Upper lobe of left lung (tissue), 6 donors: ENCODE measurements at regions not wholly inside any gene's neighbourhood (a gene's known extent, or its start where the extent isn't known, plus 50 kb on each side); places are given as distances from the start of the nearest gene placed in this dataset.

Experiments used
- ATAC-seq, 2 donors: fragments of 200-7000 bp; cut with Tn5 transposase; one replicate each; pipeline ENCODE4 v1.9.1; 2022; ENCODE audit warnings: mild to moderate bottlenecking in 2 of 2, moderate library complexity in 2 of 2; ENCODE audit not compliant: low FRiP score in 2 of 2
- DNase-seq, 2 donors: peaks; one replicate each; pipeline ENCODE4 v3.0.0-alpha.2; 2019 to 2020
- H3K27ac ChIP-seq, 4 donors: fragments of 200-600 bp; sonication (generic); one replicate each; pipeline ENCODE4 v1.5.1; 2016 to 2019
- H3K27me3 ChIP-seq, 4 donors: fragments of 200-600 bp; sonication (generic); one replicate each; pipeline ENCODE4 v1.5.1; 2017 to 2019
- H3K36me3 ChIP-seq, 4 donors: fragments of 200-600 bp; sonication (generic); one replicate each; pipeline ENCODE4 v1.5.1; 2016 to 2019
- H3K4me1 ChIP-seq, 4 donors: fragments of 200-600 bp; sonication (generic); one replicate each; pipeline ENCODE4 v1.5.1; 2018 to 2019
- H3K4me3 ChIP-seq, 4 donors: fragments of 200-600 bp; sonication (generic); one replicate each; pipeline ENCODE4 v1.5.1; 2017 to 2019; ENCODE audit warnings: mild to moderate bottlenecking in 2 of 4, moderate library complexity in 1 of 4
- H3K9me3 ChIP-seq, 4 donors: fragments of 200-600 bp; sonication (generic); one replicate each; pipeline ENCODE4 v1.5.1; 2018 to 2019
- EP300 ChIP-seq, 4 donors: sonication (generic); formaldehyde crosslinking; IDR thresholded peaks; one replicate each; pipeline ENCODE4 v1.5.1; 2017; ENCODE audit warnings: antibody characterized with exemption in 4 of 4, control low read depth in 2 of 4
- POLR2A ChIP-seq, 4 donors: fragments of 450-650 bp; IDR thresholded peaks; one replicate each; pipeline ENCODE4 v1.5.1; 2016 to 2017; ENCODE audit warnings: antibody characterized with exemption in 4 of 4, mild to moderate bottlenecking in 2 of 4
- POLR2AphosphoS5 ChIP-seq, 2 donors: sonication (generic); formaldehyde crosslinking; IDR thresholded peaks; one replicate each; pipeline ENCODE4 v1.5.1; 2017; ENCODE audit warnings: antibody characterized with exemption in 2 of 2
- WGBS, 2 donors: methylation state at CpG; one replicate each; pipeline ENCODE4 v1.1.5; 2017 to 2018; 5-methylcytosine and 5-hydroxymethylcytosine counted together
- TF ChIP-seq, protein P1 (sequence below), 6 experiments: fragments of 450-650 bp in 4 of 6; fragments of 200-600 bp in 2 of 6; sonication (generic) in 2 of 6; IDR thresholded peaks; one replicate each; pipeline ENCODE4 v1.5.1; 2016 to 2019; ENCODE audit warnings: antibody characterized with exemption in 6 of 6
- donor health status: DM: no; HTN: no; CAD: no; lungs with moderate emphysema.
- donor health status: DM: no; HTN: yes; CAD: no; lungs with severe emphysema.

DNA sequence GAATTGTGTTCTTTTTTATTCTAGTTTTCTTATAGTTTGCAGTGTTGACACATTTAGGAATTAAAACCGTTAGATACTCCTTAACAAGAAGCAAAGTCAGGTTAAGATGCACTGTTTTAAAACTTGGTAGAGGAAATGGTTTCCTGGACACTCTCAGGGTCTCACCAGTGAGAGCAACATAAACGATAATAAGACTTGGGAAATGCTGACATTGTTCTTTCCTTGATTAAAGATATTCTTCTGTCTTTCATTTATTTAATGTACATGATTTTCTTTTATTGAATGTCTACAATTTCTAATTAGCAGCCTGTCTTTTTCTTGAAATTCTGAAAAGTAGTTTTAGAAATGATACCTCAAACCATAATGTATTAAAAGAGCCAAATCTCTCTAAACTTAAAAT, 707.9 kb upstream of the CHD1 start:
- Histone ChIP-seq H3K4me1 (no peaks in the 10 kb centered on the region), H3K36me3 (no peaks in the 10 kb centered on the region), H3K27ac (no peak overlapping the region), H3K4me3 (no peak overlapping the region), H3K9me3 (no peaks in the 10 kb centered on the region), H3K27me3 (no peaks in the 10 kb centered on the region)
- WGBS, 2 donors: 57 to 62% methylated on average over 2 of the region's 2 CpGs
- no peak for ATAC-seq
- DNase-seq: no peak
- no peak for TF ChIP-seq POLR2AphosphoS5 (IDR thresholded peaks at IDR 0.05)
- TF ChIP-seq, protein P1, sequence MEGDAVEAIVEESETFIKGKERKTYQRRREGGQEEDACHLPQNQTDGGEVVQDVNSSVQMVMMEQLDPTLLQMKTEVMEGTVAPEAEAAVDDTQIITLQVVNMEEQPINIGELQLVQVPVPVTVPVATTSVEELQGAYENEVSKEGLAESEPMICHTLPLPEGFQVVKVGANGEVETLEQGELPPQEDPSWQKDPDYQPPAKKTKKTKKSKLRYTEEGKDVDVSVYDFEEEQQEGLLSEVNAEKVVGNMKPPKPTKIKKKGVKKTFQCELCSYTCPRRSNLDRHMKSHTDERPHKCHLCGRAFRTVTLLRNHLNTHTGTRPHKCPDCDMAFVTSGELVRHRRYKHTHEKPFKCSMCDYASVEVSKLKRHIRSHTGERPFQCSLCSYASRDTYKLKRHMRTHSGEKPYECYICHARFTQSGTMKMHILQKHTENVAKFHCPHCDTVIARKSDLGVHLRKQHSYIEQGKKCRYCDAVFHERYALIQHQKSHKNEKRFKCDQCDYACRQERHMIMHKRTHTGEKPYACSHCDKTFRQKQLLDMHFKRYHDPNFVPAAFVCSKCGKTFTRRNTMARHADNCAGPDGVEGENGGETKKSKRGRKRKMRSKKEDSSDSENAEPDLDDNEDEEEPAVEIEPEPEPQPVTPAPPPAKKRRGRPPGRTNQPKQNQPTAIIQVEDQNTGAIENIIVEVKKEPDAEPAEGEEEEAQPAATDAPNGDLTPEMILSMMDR (IDR thresholded peaks at IDR 0.05): no peak
- no peak for TF ChIP-seq EP300 (IDR thresholded peaks at IDR 0.05)
- TF ChIP-seq POLR2A (IDR thresholded peaks at IDR 0.05): no peak

DNA sequence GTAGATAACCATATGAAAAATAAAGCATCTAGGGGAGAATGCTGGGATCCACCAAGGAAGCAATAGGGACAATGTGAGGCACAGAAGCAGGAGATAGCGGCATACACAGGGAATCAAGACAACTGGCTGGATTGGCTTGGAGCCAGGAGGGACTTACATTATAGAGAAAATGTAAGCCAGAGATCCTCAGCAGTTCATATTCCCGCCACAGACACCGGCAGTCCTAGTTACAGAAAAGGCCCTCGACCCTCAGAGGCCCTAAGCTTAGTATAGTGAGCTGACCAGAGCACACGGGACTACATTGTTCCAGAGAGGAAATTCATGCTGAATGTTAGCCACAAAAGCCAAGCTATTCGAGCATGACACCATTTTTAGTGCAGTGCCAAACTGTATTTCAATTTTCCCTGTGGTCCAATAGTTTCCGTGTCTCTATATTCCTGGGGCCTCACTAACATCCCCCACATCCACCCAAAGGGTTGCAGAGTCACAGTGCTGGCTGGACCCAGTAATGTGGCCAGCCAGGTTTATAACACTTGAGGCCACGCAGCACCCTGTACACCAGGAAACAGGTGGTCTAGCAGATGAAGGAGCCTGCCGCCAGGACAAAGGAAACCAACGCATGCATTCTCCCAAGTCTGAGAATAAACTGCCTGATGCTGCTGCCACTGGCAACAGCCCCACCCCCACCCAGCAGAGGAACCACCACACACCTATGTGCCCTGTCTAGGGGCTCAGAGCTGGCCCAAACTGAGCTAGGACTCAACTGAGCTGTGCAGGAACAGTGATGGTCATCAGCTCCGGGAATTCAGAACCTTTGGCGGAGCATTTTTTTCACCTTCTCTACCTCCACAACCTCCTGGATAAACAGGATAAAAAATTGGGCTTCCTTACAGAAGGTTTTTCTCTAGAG, 693.2 kb upstream of the CHD1 start:
- no peak overlapping the region for H3K27ac ChIP-seq
- no peak overlapping the region for H3K4me3 ChIP-seq
- WGBS, 2 donors: 64 to 69% methylated on average over 11 to 12 of the region's 12 CpGs
- peak in 1 of 2 donors; percentile 49 for ATAC-seq
- no peaks in the 10 kb centered on the region for H3K9me3 ChIP-seq
- no peaks in the 10 kb centered on the region for H3K27me3 ChIP-seq
- no peaks in the 10 kb centered on the region for H3K4me1 ChIP-seq
- H3K36me3 ChIP-seq: no peaks in the 10 kb centered on the region
- no peak for DNase-seq
- TF ChIP-seq, protein P1 (IDR thresholded peaks at IDR 0.05): no peak
- TF ChIP-seq POLR2A (IDR thresholded peaks at IDR 0.05) (no peak), POLR2AphosphoS5 (IDR thresholded peaks at IDR 0.05) (no peak), EP300 (IDR thresholded peaks at IDR 0.05) (no peak)

DNA sequence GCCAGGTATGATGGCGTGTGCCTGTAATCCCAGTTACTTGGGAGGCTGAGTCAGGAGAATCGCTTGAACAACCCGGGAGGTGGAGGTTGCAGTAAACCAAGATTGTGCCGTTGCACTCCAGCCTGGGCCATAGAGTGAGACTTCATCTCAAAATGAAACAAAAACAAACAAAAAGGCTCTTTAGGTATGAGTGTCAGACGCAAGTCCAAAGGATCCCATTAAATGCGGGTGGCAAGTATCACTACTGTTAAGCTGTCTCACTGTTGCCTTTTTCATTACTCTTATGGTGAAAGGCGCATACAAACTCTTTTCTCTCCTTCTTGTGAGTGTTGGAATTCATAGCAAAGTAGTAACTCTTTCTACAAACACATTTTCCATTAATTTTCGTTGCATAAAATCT, 688.5 kb upstream of the CHD1 start:
- no peak overlapping the region for H3K4me3 ChIP-seq

DNA sequence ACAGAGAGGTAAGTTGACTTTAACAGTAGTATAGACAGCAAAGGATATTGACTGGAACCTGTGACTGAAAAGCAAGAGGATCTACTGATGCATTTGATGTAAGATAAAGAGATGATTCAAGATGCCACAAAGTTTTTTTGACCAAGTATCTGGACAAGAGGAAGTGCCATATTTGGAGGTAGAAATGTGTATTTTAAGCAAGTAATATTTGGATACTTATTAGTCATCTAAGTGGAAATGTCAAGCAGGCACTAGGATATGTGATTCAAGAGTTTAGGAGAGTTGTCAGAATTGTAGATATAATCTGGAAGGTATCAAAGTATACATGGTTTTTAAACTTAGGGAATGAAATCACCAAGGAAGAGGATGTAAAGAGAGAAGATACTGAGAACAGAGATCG, 686.1 kb upstream of the CHD1 start:
- Histone ChIP-seq H3K9me3 (no peaks in the 10 kb centered on the region), H3K27me3 (no peaks in the 10 kb centered on the region), H3K36me3 (no peaks in the 10 kb centered on the region), H3K4me1 (no peaks in the 10 kb centered on the region), H3K4me3 (no peak overlapping the region), H3K27ac (no peak overlapping the region)
- DNase-seq (no peak), ATAC-seq (no peak)
- 39 to 68% methylated on average over 1 of the region's 1 CpG for WGBS, 2 donors
- TF ChIP-seq, protein P1 (IDR thresholded peaks at IDR 0.05): no peak
- TF ChIP-seq POLR2AphosphoS5 (IDR thresholded peaks at IDR 0.05) (no peak), EP300 (IDR thresholded peaks at IDR 0.05) (no peak), POLR2A (IDR thresholded peaks at IDR 0.05) (no peak)

More for the DNA sequence above, 688.5 kb upstream of the CHD1 start:
- WGBS, 2 donors: 83 to 89% methylated on average over 8 of the region's 8 CpGs
- TF ChIP-seq POLR2AphosphoS5 (IDR thresholded peaks at IDR 0.05) (no peak), POLR2A (IDR thresholded peaks at IDR 0.05) (no peak), EP300 (IDR thresholded peaks at IDR 0.05) (no peak)
- TF ChIP-seq, protein P1 (IDR thresholded peaks at IDR 0.05): no peak
- no peaks in the 10 kb centered on the region for H3K9me3 ChIP-seq
- H3K27ac ChIP-seq: no peak overlapping the region
- ATAC-seq: no peak
- DNase-seq: no peak
- no peaks in the 10 kb centered on the region for H3K36me3 ChIP-seq
- no peaks in the 10 kb centered on the region for H3K27me3 ChIP-seq
- no peaks in the 10 kb centered on the region for H3K4me1 ChIP-seq

DNA sequence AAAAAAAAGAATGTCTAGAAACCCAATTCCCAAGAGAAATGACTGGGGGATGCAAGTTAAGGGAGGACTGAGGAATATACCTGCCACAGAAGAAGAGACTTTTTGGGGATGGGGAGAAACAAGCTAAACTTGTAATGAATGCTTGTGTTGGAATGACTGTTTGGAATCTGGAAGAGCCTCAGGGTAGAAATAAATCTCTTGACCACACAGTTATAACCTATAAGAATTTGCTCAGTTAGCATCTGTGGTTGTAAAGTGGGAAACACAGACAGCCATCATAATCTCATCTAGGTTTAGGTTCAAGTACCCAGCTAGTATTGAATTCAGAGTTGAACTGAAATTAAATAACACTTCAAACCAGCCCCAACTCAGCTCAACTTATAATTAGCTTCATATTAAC, 678.3 kb upstream of the CHD1 start:
- TF ChIP-seq POLR2AphosphoS5 (IDR thresholded peaks at IDR 0.05) (no peak), EP300 (IDR thresholded peaks at IDR 0.05) (no peak), POLR2A (IDR thresholded peaks at IDR 0.05) (no peak)
- TF ChIP-seq, protein P1 (IDR thresholded peaks at IDR 0.05): no peak
- Histone ChIP-seq H3K36me3 (no peaks in the 10 kb centered on the region), H3K27me3 (no peaks in the 10 kb centered on the region), H3K4me1 (no peaks in the 10 kb centered on the region), H3K4me3 (no peak overlapping the region), H3K27ac (no peak overlapping the region), H3K9me3 (no peaks in the 10 kb centered on the region)
- DNase-seq: no peak
- ATAC-seq: no peak
